RWPE2 (cell line): ENCODE measurements at regions not wholly inside any gene's neighbourhood (a gene's known extent, or its start where the extent isn't known, plus 50 kb on each side); places are given as distances from the start of the nearest gene placed in this dataset.

ENCODE experiments used
- ATAC-seq: fragments of 200-7000 bp; cut with Tn5 transposase; 3 replicates; pipeline ENCODE4 v1.9.1; 2021; ENCODE audit warnings: low read depth
- DNase-seq: peaks from one replicate; pipeline ENCODE4 v3.0.0-alpha.2; 2020; ENCODE audit warnings: low spot score
- H3K27ac ChIP-seq: fragments of 450-650 bp; 2 replicates; pipeline ENCODE4 v1.5.1; 2017; ENCODE audit warnings: mild to moderate bottlenecking; ENCODE audit not compliant: poor library complexity, severe bottlenecking
- H3K27me3 ChIP-seq: fragments of 250-450 bp; sonication (Bioruptor Pico); 2 replicates; pipeline ENCODE4 v1.5.1; 2021; ENCODE audit warnings: mild to moderate bottlenecking, moderate library complexity; ENCODE audit not compliant: insufficient read depth, poor library complexity, severe bottlenecking
- H3K36me3 ChIP-seq: fragments of 250-450 bp; sonication (Bioruptor Pico); 2 replicates; pipeline ENCODE4 v1.5.1; 2020; ENCODE audit warnings: low read depth, mild to moderate bottlenecking, moderate library complexity
- H3K4me1 ChIP-seq: fragments of 250-450 bp; sonication (Bioruptor Pico); 2 replicates; pipeline ENCODE4 v1.5.1; 2021; ENCODE audit warnings: mild to moderate bottlenecking, moderate library complexity; ENCODE audit not compliant: insufficient read depth, poor library complexity, severe bottlenecking
- H3K4me3 ChIP-seq: fragments of 250-450 bp; sonication (Bioruptor Pico); 2 replicates; pipeline ENCODE4 v1.5.1; 2021; ENCODE audit warnings: mild to moderate bottlenecking, moderate library complexity; ENCODE audit not compliant: severe bottlenecking
- H3K9me3 ChIP-seq: fragments of 250-450 bp; sonication (Bioruptor Pico); 2 replicates; pipeline ENCODE4 v1.5.1; 2021; ENCODE audit warnings: mild to moderate bottlenecking, moderate library complexity; ENCODE audit not compliant: severe bottlenecking
- CTCF ChIP-seq: fragments of 450-650 bp; IDR thresholded peaks from one replicate; pipeline ENCODE4 v1.5.1; 2017; ENCODE audit warnings: mild to moderate bottlenecking, moderate library complexity; ENCODE audit not compliant: poor library complexity, severe bottlenecking

DNA sequence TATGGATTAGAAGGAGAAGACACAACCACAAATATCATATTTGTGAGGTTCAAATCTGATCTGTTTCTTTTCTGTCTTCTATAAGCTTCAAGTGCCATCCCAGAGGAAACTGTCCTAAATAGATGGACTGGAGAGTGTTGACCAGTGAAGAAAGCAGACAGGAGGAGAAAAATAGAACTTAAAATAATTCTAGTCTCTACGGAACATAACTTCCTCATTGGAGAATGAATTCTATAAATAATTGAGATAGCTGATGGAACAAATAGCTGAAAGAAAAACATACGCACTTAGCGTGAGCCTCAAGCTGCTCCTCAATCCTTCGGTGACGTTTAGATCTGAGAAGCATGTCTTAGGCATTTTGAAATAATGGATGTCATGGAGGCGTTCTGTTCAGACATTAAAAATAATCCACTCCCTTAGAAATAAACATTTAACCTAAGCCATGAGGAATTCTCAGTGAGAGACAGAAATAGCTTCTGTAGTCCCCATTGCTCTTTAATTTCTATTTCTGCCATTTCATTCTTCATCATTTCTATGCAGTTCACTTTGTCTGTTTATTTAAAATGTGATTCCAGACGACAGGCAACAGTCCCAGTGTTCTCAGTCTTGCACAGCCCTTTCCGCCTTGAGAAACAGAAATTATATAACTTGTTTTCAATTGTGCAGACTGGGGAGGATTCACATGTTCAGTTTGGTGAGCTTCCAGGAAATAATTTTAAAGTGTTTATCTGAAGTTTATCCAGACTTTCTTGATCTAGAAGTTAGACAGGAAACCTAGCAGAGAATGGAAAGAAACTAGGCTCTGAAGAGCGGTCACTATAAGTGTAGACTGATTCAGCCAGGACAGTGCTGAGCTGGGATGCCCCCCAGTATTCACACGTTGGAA is 97.3 kb downstream of the NR1D2 start:
- no peak for TF ChIP-seq CTCF
- H3K9me3 ChIP-seq = no peaks in the 10 kb centered on the region
- H3K27me3 ChIP-seq = no peaks in the 10 kb centered on the region
- ATAC-seq (no peak), DNase-seq (no peak)
- no peaks in the 10 kb centered on the region for H3K36me3 ChIP-seq
- no peak overlapping the region for H3K27ac ChIP-seq
- H3K4me1 ChIP-seq = peaks cover under 1% of the 10 kb centered on the region
- H3K4me3 ChIP-seq = no peak overlapping the region

DNA sequence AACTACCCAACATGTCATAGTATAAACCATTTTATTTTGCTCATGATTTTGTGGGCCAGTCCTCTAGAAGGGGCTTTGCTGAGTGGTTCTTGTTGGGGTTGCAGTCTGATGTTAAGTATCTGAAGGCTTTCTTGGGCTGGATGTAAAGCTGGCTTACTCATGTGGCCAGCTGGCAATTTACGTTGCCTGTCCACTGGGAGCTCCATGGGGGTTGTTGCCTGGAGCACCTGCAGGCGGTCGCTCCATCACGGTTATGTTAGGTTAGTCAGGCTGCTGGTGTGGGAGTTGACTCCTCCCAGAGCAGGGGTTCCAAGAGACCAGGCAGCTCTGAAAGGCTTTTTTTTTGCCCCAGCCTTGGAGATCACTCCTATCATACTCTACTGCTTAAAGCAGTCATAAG is 98.1 kb downstream of the NR1D2 start:
- no peak for TF ChIP-seq CTCF
- no peak overlapping the region for H3K27ac ChIP-seq
- H3K4me3 ChIP-seq = no peak overlapping the region
- ATAC-seq (no peak), DNase-seq (no peak)
- H3K36me3 ChIP-seq = no peaks in the 10 kb centered on the region
- no peaks in the 10 kb centered on the region for H3K9me3 ChIP-seq
- no peaks in the 10 kb centered on the region for H3K27me3 ChIP-seq
- peaks cover 7% of the 10 kb centered on the region for H3K4me1 ChIP-seq

GRCh38 chr3:24043985-24044384 is 98.9 kb downstream of the NR1D2 start:
- Histone ChIP-seq H3K4me3 (no peak overlapping the region), H3K9me3 (no peaks in the 10 kb centered on the region), H3K27ac (no peak overlapping the region), H3K36me3 (no peaks in the 10 kb centered on the region), H3K4me1 (peaks cover 12% of the 10 kb centered on the region), H3K27me3 (no peaks in the 10 kb centered on the region)
- no peak for ATAC-seq
- no peak for TF ChIP-seq CTCF
- DNase-seq = no peak

DNA sequence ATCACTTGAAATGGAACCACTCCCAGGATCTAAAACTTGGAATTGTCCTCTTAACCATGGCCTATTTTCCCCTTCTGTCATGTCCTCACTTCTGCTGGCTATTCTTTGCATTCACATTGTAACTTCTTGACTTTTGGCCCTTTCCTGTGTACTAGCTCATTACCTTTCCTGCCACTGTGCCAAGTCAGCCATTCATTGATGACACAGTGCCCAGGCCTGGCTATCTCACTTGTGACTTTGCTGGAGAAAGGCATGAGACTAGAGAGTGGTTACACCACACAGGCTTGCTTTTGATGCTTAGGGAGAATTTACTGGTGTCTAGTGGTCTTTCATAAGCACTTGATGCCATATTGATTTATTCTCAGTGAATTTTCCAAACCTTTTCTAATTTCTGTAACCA is 101.1 kb downstream of the NR1D2 start:
- Histone ChIP-seq H3K27ac (no peak overlapping the region), H3K9me3 (no peaks in the 10 kb centered on the region), H3K27me3 (no peaks in the 10 kb centered on the region), H3K4me3 (no peak overlapping the region), H3K36me3 (no peaks in the 10 kb centered on the region), H3K4me1 (peaks cover 12% of the 10 kb centered on the region)
- ATAC-seq (no peak), DNase-seq (no peak)
- TF ChIP-seq CTCF = no peak

GRCh38 chr3:24047513-24047912 is 102.4 kb downstream of the NR1D2 start:
- no peaks in the 10 kb centered on the region for H3K9me3 ChIP-seq
- no peak for TF ChIP-seq CTCF
- no peaks in the 10 kb centered on the region for H3K36me3 ChIP-seq
- DNase-seq = no peak
- H3K27me3 ChIP-seq = no peaks in the 10 kb centered on the region
- peaks cover 12% of the 10 kb centered on the region for H3K4me1 ChIP-seq
- peak overlapping the region; percentile 72 for H3K27ac ChIP-seq
- peak; percentile 13; the same call in 1 of the 3 replicates for ATAC-seq
- H3K4me3 ChIP-seq = no peak overlapping the region
